ENCODE measurements at regions not wholly inside any gene's neighbourhood (a gene's known extent, or its start where the extent isn't known, plus 50 kb on each side); places are given as distances from the start of the nearest gene placed in this dataset.

DNA sequence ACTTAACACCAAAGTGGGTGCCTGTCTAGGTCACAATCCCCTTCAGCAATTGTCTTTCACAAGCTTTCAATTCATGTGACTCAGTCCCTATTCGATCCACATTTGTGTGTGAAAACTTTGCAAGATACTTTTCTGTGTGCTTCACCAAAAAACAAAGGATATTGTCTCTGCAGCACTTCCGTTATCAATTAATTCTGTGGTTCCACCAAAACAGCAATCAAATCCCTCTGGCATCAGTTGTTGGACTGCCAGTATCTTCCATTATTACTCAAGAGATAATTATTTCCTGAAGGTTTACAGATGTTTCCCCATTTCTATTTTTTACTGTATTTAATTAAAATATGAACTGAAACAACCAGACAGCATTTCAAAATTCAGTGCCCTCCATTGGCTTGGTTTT lies 481.4 kb downstream of the SUCLA2 start:
- intact Hi-C loops (cut with DNase I), result no loop called here
- no peak overlapping the region for H3K4me3 ChIP-seq (ENCODE audit: low read length in 2 of 2)
- H3K27ac ChIP-seq (ENCODE audit: low read depth in 1 of 2, low read length in 2 of 2), result no peak overlapping the region
- H3K36me3 ChIP-seq (ENCODE audit: control insufficient read depth in 1 of 2, insufficient read depth in 2 of 2, low read length in 1 of 2), result no peaks in the 10 kb centered on the region
- DNase-seq (no peak), ATAC-seq (ENCODE audit: low FRiP score) (no peak)
- no peaks in the 10 kb centered on the region for H3K27me3 ChIP-seq (ENCODE audit: control insufficient read depth in 1 of 2, insufficient read depth in 2 of 2, low read length in 1 of 2)
- 41 to 43% methylated on average over 2 of the region's 2 CpGs for WGBS, 2 donors
- peaks cover 4% of the 10 kb centered on the region for H3K9me3 ChIP-seq (ENCODE audit: control insufficient read depth, low read length)
- no peaks in the 10 kb centered on the region for H3K4me1 ChIP-seq (ENCODE audit: control insufficient read depth in 1 of 2, insufficient read depth in 2 of 2, low read length in 2 of 2)

DNA sequence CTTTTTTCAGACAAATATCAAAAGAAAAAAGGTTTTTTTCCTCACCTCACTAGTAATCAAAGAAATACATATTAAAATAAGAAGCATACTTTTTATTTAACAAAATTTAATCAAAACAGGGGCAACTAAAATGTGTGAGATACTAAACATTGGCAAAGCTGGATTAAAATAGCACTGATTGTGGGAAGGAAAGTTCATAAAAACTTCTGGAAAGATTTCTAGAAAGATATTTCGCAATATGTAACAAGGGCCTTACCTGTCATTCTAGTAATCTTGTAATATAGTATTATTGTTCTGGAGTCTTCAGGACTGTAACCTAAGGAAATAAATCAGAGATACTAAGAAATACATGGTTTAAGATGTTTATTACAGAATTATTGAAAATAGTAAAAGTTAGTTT lies 482.5 kb downstream of the SUCLA2 start:
- Histone ChIP-seq H3K27me3 (ENCODE audit: control insufficient read depth in 1 of 2, insufficient read depth in 2 of 2, low read length in 1 of 2) (no peaks in the 10 kb centered on the region), H3K4me1 (ENCODE audit: control insufficient read depth in 1 of 2, insufficient read depth in 2 of 2, low read length in 2 of 2) (no peaks in the 10 kb centered on the region), H3K36me3 (ENCODE audit: control insufficient read depth in 1 of 2, insufficient read depth in 2 of 2, low read length in 1 of 2) (no peaks in the 10 kb centered on the region), H3K27ac (ENCODE audit: low read depth in 1 of 2, low read length in 2 of 2) (no peak overlapping the region), H3K9me3 (ENCODE audit: control insufficient read depth, low read length) (peaks cover 4% of the 10 kb centered on the region), H3K4me3 (ENCODE audit: low read length in 2 of 2) (no peak overlapping the region)
- WGBS, 2 donors, result 91 to 96% methylated on average over 1 of the region's 1 CpG
- intact Hi-C loops (cut with DNase I), result no loop called here
- no peak for ATAC-seq (ENCODE audit: low FRiP score)
- no peak for DNase-seq

DNA sequence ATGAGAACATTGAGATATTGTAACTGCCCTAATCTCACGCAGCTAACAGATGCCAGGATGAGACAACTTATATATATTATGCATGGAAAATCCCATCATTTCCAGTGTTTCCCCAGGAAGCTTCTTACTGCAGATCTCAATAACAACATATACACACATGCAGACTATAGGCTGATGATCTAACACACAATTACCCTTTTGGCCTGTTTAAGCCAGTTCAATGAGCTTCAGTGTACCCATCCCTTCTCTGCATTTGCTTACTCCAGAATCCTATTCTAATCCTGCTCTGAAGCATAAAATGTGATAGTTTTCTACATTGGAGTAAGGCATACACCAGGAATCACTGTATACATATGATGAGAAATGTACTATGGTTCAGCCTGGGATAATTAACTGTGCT lies 489.4 kb downstream of the SUCLA2 start:
- Histone ChIP-seq H3K36me3 (ENCODE audit: control insufficient read depth in 1 of 2, insufficient read depth in 2 of 2, low read length in 1 of 2) (no peaks in the 10 kb centered on the region), H3K27ac (ENCODE audit: low read depth in 1 of 2, low read length in 2 of 2) (no peak overlapping the region), H3K4me1 (ENCODE audit: control insufficient read depth in 1 of 2, insufficient read depth in 2 of 2, low read length in 2 of 2) (no peaks in the 10 kb centered on the region), H3K4me3 (ENCODE audit: low read length in 2 of 2) (no peak overlapping the region), H3K9me3 (ENCODE audit: control insufficient read depth, low read length) (peaks cover 3% of the 10 kb centered on the region), H3K27me3 (ENCODE audit: control insufficient read depth in 1 of 2, insufficient read depth in 2 of 2, low read length in 1 of 2) (no peaks in the 10 kb centered on the region)
- ATAC-seq (ENCODE audit: low FRiP score) (no peak), DNase-seq (no peak)
- intact Hi-C loops (cut with DNase I), result no loop called here
- WGBS, 2 donors, result 86 to 90% methylated on average over 1 of the region's 1 CpG

DNA sequence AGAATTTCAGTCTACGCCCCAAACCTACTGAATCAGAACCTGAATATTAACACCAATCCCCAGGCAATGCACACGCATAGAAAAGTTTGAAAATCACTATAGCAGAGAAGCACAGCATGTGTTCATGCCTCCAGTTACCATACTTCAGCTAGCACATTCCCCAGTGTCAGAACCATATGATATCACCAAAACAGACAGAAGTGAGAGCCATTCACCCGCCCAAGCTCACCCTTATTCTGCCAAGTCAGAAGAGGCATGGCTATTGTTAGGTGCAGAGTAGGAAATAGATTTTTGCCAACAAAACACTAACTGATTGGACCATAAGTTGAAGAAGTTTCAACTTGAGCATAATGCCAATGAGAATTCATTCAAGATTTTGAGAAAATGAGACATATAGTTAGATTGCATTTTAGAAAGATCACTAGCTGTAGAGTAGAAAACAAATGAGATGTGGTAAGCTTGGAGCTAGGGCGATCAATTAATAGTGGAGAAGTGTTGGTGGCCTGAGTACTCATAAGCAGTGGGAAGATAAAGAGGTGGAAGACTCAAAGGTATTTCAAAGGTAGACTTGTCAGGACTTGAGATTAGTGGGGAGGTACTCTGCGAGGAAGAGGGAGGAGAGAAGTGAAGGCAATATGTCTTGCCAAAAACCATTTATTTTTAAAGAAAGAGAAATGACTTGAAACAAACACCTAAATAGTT lies 492.4 kb downstream of the SUCLA2 start:
- Histone ChIP-seq H3K27ac (ENCODE audit: low read depth in 1 of 2, low read length in 2 of 2) (no peak overlapping the region), H3K4me1 (ENCODE audit: control insufficient read depth in 1 of 2, insufficient read depth in 2 of 2, low read length in 2 of 2) (no peaks in the 10 kb centered on the region), H3K27me3 (ENCODE audit: control insufficient read depth in 1 of 2, insufficient read depth in 2 of 2, low read length in 1 of 2) (no peaks in the 10 kb centered on the region), H3K36me3 (ENCODE audit: control insufficient read depth in 1 of 2, insufficient read depth in 2 of 2, low read length in 1 of 2) (no peaks in the 10 kb centered on the region), H3K9me3 (ENCODE audit: control insufficient read depth, low read length) (no peaks in the 10 kb centered on the region), H3K4me3 (ENCODE audit: low read length in 2 of 2) (no peak overlapping the region)
- DNase-seq (no peak), ATAC-seq (ENCODE audit: low FRiP score) (no peak)
- intact Hi-C loops (cut with DNase I), result no loop called here
- 67 to 82% methylated on average over 5 of the region's 5 CpGs for WGBS, 2 donors

DNA sequence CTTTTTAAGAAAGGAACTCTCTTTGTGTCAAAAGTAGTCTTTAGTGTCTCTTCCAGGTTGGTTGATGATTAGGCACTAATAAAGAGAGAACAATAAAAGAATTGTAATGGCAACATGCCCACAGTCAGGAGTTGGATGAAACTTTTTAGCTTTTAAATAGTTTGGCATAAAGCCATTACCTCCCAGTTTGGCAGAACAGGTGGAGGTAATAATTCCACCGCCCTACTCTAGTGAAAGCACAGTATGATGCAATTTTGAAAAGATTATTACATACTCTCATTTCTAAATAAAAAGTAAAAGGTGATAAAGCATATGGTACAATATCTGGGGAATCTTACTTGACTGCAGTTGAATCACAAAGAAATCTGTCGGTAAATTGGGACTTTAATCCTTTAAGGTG lies 497.6 kb downstream of the SUCLA2 start:
- H3K27me3 ChIP-seq (ENCODE audit: control insufficient read depth in 1 of 2, insufficient read depth in 2 of 2, low read length in 1 of 2), result no peaks in the 10 kb centered on the region
- no peak overlapping the region for H3K27ac ChIP-seq (ENCODE audit: low read depth in 1 of 2, low read length in 2 of 2)
- no peaks in the 10 kb centered on the region for H3K36me3 ChIP-seq (ENCODE audit: control insufficient read depth in 1 of 2, insufficient read depth in 2 of 2, low read length in 1 of 2)
- 77 to 86% methylated on average over 2 of the region's 2 CpGs for WGBS, 2 donors
- no peaks in the 10 kb centered on the region for H3K4me1 ChIP-seq (ENCODE audit: control insufficient read depth in 1 of 2, insufficient read depth in 2 of 2, low read length in 2 of 2)
- intact Hi-C loops (cut with DNase I), result no loop called here
- DNase-seq, result no peak
- no peak for ATAC-seq (ENCODE audit: low FRiP score)
- no peaks in the 10 kb centered on the region for H3K9me3 ChIP-seq (ENCODE audit: control insufficient read depth, low read length)
- no peak overlapping the region for H3K4me3 ChIP-seq (ENCODE audit: low read length in 2 of 2)

DNA sequence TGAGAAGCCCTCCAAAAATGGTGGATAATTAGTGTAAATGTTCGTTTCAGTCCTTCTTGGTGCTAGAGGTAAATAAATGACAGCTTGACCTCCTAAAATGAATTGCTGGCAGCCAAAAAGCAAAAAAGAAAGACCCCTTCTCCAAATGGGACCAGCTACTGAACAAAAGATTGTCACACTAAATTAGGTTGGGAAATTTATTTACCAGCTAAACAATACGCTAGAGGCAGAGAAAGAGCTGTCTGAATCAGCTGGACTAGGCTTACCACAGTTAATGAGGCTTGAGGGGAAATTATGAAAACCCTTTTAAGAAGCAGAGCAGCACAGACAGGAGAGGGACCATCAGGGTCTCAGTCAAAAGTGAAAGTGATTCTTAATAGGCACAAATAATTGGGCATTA lies 498.9 kb downstream of the SUCLA2 start:
- H3K9me3 ChIP-seq (ENCODE audit: control insufficient read depth, low read length), result no peaks in the 10 kb centered on the region
- no peaks in the 10 kb centered on the region for H3K27me3 ChIP-seq (ENCODE audit: control insufficient read depth in 1 of 2, insufficient read depth in 2 of 2, low read length in 1 of 2)
- no peaks in the 10 kb centered on the region for H3K4me1 ChIP-seq (ENCODE audit: control insufficient read depth in 1 of 2, insufficient read depth in 2 of 2, low read length in 2 of 2)
- no peak overlapping the region for H3K27ac ChIP-seq (ENCODE audit: low read depth in 1 of 2, low read length in 2 of 2)
- H3K4me3 ChIP-seq (ENCODE audit: low read length in 2 of 2), result no peak overlapping the region
- intact Hi-C loops (cut with DNase I), result no loop called here
- WGBS, 2 donors, result 61 to 65% methylated on average over 2 of the region's 2 CpGs
- DNase-seq (no peak), ATAC-seq (ENCODE audit: low FRiP score) (no peak)
- no peaks in the 10 kb centered on the region for H3K36me3 ChIP-seq (ENCODE audit: control insufficient read depth in 1 of 2, insufficient read depth in 2 of 2, low read length in 1 of 2)

DNA sequence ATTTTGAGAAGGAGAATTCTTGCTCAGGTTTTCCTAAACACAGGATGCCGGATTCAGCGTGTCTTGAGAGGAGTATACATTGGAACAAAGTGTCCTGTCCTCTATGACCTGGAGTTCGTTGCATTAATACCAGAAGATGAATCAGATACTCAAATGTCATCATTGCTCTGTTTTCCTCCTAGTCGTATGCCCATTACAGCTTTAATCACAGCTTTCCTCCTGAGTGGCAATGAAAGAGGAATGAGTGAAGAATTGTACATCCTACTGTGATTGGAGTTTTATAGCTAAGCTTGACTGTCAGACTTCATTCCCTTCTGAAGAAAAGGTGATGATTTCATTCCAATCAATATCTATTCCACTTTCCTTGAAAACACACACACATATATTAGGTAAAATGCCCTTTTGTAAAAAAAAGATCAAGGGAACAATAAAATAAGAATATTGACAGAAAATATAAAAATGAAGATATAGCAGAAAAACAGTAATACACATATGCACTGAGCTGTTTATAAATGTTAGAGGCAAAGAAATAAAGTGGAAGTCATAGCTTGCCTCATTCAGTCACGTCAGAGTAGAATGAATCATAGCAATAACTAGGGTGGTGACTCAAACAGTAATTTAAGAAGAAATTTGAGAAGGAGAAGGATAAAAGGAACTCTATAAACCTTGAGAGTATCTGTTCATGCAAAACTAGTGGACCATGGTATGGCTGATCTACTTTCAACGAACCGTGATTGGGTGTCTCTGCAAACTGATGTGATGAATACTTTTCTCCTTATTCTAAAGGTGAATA lies 501.5 kb downstream of the SUCLA2 start:
- ATAC-seq (ENCODE audit: low FRiP score) (peak; percentile 70), DNase-seq (no peak)
- H3K27ac ChIP-seq (ENCODE audit: low read depth in 1 of 2, low read length in 2 of 2), result no peak overlapping the region
- no peaks in the 10 kb centered on the region for H3K27me3 ChIP-seq (ENCODE audit: control insufficient read depth in 1 of 2, insufficient read depth in 2 of 2, low read length in 1 of 2)
- 68 to 73% methylated on average over 7 of the region's 7 CpGs for WGBS, 2 donors
- no peaks in the 10 kb centered on the region for H3K4me1 ChIP-seq (ENCODE audit: control insufficient read depth in 1 of 2, insufficient read depth in 2 of 2, low read length in 2 of 2)
- H3K4me3 ChIP-seq (ENCODE audit: low read length in 2 of 2), result no peak overlapping the region
- no peaks in the 10 kb centered on the region for H3K36me3 ChIP-seq (ENCODE audit: control insufficient read depth in 1 of 2, insufficient read depth in 2 of 2, low read length in 1 of 2)
- no peaks in the 10 kb centered on the region for H3K9me3 ChIP-seq (ENCODE audit: control insufficient read depth, low read length)
- intact Hi-C loops (cut with DNase I), result no loop called here

DNA sequence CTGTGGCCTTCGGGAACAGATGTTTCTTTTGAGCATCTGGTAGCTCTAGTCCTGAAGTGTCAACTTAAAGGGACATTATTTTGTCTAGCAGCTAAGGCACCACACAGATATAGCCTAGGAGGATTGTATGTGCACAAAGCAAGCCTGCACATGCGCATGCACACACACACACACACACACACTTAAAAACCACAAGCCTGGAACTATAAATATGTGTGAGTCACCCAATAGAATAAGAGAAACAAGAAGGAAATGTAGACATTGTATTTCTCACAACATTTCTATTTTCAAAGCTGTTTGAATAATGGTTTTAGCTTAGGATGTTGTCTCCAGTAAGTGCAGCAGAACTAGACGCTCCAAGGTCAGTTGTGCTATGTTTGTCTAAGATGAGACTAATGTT lies 516.5 kb downstream of the SUCLA2 start:
- no peak for ATAC-seq (ENCODE audit: low FRiP score)
- intact Hi-C loops (cut with DNase I), result no loop called here
- WGBS, 2 donors, result 34 to 45% methylated on average over 3 of the region's 3 CpGs

DNA sequence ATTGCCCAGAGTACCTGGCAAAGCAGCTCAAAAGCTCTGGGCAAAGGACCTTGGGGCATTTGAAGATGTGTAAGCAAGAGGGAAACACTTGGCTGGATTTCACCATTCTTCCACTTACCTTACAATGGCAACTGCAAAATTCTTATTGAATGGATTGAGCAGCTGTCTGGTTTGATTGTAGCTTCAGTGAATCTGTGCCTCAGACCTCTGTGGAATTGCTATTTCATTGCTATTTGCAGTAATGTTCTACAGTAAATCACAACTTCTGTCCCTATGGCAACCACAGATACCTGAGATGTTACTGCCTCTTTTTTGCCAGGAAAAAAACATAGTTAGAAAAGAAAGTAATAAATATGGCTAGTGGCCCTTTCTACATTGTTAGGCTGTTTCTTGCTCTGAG lies 519.5 kb downstream of the SUCLA2 start:
- Histone ChIP-seq H3K27me3 (ENCODE audit: control insufficient read depth in 1 of 2, insufficient read depth in 2 of 2, low read length in 1 of 2) (no peaks in the 10 kb centered on the region), H3K4me1 (ENCODE audit: control insufficient read depth in 1 of 2, insufficient read depth in 2 of 2, low read length in 2 of 2) (no peaks in the 10 kb centered on the region), H3K36me3 (ENCODE audit: control insufficient read depth in 1 of 2, insufficient read depth in 2 of 2, low read length in 1 of 2) (no peaks in the 10 kb centered on the region), H3K4me3 (ENCODE audit: low read length in 2 of 2) (no peak overlapping the region), H3K9me3 (ENCODE audit: control insufficient read depth, low read length) (no peaks in the 10 kb centered on the region), H3K27ac (ENCODE audit: low read depth in 1 of 2, low read length in 2 of 2) (no peak overlapping the region)
- intact Hi-C loops (cut with DNase I), result no loop called here
- ATAC-seq (ENCODE audit: low FRiP score) (no peak), DNase-seq (no peak)

More for the DNA sequence above, 516.5 kb downstream of the SUCLA2 start:
- no peak overlapping the region for H3K27ac ChIP-seq (ENCODE audit: low read depth in 1 of 2, low read length in 2 of 2)
- H3K36me3 ChIP-seq (ENCODE audit: control insufficient read depth in 1 of 2, insufficient read depth in 2 of 2, low read length in 1 of 2), result no peaks in the 10 kb centered on the region
- H3K4me1 ChIP-seq (ENCODE audit: control insufficient read depth in 1 of 2, insufficient read depth in 2 of 2, low read length in 2 of 2), result no peaks in the 10 kb centered on the region
- no peak for DNase-seq
- H3K27me3 ChIP-seq (ENCODE audit: control insufficient read depth in 1 of 2, insufficient read depth in 2 of 2, low read length in 1 of 2), result no peaks in the 10 kb centered on the region
- H3K9me3 ChIP-seq (ENCODE audit: control insufficient read depth, low read length), result no peaks in the 10 kb centered on the region
- H3K4me3 ChIP-seq (ENCODE audit: low read length in 2 of 2), result no peak overlapping the region

Measured in aorta (tissue), 5 donors.